AG09319 (cell line): ENCODE measurements at regions not wholly inside any gene's neighbourhood (a gene's known extent, or its start where the extent isn't known, plus 50 kb on each side); places are given as distances from the start of the nearest gene placed in this dataset.

Experiments
- DNase-seq: peaks from one replicate; pipeline ENCODE4 v3.0.0-alpha.2; 2010; ENCODE audit warnings: low read depth; ENCODE audit errors: extremely low read depth
- TF ChIP-seq, protein P1 (sequence below): IDR thresholded peaks from 2 replicates; pipeline ENCODE4 v1.5.1; 2011; ENCODE audit warnings: low read depth, mild to moderate bottlenecking, inconsistent platforms, low read length, moderate library complexity

DNA sequence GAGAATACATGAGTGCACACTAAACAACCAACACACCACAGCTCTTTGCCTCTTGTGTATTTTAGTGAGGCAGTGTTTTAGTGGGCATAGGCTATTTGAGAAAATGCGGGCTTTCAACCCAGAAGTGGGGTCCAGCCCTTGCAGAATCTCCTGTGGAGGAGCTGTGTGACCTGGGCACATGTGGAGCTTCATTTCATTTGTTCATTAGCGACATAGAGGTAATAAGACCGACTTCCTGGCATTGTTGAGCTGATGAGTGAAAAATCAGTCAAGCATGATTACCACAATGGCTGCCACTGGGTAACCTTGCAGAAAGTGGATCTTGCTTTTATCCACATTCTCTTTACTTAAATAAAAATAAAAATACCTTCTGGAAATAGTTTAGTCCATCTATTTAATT is 923.5 kb downstream of the BCL11B start:
- no peak for DNase-seq

DNA sequence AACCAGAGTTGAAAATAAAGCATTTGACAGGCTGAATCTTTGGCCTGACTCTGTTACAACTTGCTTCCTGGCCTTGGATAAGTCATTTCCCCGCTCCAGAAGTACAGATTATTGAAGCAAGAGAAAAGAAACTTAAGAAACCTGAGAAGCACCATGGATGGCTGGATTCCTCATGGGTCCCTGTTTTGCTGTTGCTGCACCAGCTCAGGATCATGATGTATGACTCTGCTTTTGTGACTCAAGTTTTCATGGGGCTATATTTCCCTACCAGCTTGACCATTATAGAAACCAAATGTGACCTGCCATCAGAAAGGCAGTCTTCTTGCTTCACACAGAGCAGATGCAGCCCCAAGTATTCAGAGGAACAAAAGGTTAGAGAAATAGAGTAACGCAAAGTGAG is 921.8 kb downstream of the BCL11B start:
- TF ChIP-seq, protein P1, sequence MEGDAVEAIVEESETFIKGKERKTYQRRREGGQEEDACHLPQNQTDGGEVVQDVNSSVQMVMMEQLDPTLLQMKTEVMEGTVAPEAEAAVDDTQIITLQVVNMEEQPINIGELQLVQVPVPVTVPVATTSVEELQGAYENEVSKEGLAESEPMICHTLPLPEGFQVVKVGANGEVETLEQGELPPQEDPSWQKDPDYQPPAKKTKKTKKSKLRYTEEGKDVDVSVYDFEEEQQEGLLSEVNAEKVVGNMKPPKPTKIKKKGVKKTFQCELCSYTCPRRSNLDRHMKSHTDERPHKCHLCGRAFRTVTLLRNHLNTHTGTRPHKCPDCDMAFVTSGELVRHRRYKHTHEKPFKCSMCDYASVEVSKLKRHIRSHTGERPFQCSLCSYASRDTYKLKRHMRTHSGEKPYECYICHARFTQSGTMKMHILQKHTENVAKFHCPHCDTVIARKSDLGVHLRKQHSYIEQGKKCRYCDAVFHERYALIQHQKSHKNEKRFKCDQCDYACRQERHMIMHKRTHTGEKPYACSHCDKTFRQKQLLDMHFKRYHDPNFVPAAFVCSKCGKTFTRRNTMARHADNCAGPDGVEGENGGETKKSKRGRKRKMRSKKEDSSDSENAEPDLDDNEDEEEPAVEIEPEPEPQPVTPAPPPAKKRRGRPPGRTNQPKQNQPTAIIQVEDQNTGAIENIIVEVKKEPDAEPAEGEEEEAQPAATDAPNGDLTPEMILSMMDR, result no peak
- DNase-seq, result no peak

More for the DNA sequence above, 923.5 kb downstream of the BCL11B start:
- TF ChIP-seq, protein P1, result no peak

DNA sequence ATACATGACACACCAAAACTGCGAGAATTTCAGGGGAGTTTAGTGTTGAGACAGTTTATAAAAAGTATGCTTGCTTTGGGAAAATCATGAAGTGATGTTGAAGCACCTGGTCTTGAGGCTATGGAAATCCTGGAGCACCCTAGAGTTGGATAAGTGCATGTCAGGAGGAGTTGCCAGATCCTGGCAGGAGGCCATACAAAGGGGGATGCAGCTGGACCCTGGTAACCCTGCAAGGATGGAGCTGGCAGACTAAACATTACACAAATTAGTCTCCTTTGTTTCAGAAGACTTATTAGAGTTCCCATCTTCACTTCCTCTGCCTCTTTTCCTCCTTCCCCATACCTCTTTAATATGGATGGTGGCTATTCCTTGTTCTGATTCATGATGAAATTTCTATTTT is 907.0 kb downstream of the BCL11B start:
- no peak for DNase-seq
- TF ChIP-seq, protein P1, result no peak

GRCh38 chr14:98366429-98366828 is 905.6 kb downstream of the BCL11B start:
- no peak for DNase-seq
- TF ChIP-seq, protein P1, result no peak

- TF ChIP-seq, protein P1, result no peak
- no peak for DNase-seq
These were observed 903.8 kb downstream of the BCL11B start for GRCh38 chr14:98368221-98368620.

DNA sequence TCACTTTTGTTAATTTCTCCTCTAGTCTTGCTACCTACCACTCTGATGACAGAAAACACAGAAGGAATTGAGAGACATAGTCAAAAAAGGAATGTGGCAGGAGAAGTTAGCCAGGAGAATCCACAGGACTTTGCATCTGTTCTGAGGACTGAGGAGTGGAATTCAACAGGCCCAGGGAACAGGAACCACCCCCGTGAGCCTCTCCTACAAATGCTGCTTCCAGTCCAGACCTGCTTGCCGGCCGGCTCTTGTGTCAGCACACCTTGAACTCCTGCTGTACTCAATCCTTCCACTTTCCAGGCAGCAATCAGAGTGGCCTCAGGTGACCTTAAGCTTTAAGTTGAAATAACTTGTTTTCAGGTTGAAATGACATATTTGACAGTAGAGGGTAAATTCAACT is 903.1 kb downstream of the BCL11B start:
- DNase-seq, result no peak
- TF ChIP-seq, protein P1, result no peak

DNA sequence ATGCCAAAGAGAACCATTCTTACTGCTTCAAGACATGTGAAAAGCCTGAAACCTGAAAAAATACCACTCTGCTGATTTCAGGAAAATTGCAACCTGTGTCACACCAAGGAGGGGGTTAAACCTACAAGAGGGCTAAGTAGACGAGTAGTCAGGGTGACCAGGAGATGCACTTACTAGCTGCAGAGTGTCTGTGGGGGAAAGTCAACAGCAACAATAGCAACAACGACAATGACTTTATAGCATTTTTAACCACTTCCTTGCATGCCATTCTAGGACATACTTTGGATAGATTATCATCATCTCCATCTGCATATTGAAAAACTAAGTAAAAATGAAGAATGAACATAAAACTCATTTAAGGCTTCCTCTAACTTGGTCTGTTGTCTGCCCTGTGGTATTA is 902.7 kb downstream of the BCL11B start:
- DNase-seq, result no peak
- TF ChIP-seq, protein P1, result no peak
